T-helper 2 cell treated with Interferon-gamma antibody and Interleukin-4, amounts not matched to agents 5 μg/mL and 100 μg/mL, for 36 hours (primary cell): ENCODE measurements at regions not wholly inside any gene's neighbourhood (a gene's known extent, or its start where the extent isn't known, plus 50 kb on each side); places are given as distances from the start of the nearest gene placed in this dataset.

Experiments
- DNase-seq: peaks from one replicate; pipeline ENCODE4 v3.0.0; 2021; ENCODE audit warnings: low spot score
- H3K27ac Mint-ChIP-seq: one replicate; pipeline ENCODE4 v1.8.0; 2021; ENCODE audit warnings: mild to moderate bottlenecking, mixed read lengths
- H3K27me3 Mint-ChIP-seq: one replicate; pipeline ENCODE4 v1.8.0; 2021; ENCODE audit warnings: low read depth, mixed read lengths
- H3K36me3 Mint-ChIP-seq: one replicate; pipeline ENCODE4 v1.8.0; 2021; ENCODE audit warnings: low read depth, mixed read lengths
- H3K4me1 Mint-ChIP-seq: one replicate; pipeline ENCODE4 v1.8.0; 2021; ENCODE audit warnings: low read depth, mixed read lengths
- H3K4me3 Mint-ChIP-seq: one replicate; pipeline ENCODE4 v1.8.0; 2022; ENCODE audit warnings: mild to moderate bottlenecking, moderate library complexity, mixed read lengths
- H3K9me3 Mint-ChIP-seq: one replicate; pipeline ENCODE4 v1.8.0; 2021; ENCODE audit warnings: mixed read lengths

DNA sequence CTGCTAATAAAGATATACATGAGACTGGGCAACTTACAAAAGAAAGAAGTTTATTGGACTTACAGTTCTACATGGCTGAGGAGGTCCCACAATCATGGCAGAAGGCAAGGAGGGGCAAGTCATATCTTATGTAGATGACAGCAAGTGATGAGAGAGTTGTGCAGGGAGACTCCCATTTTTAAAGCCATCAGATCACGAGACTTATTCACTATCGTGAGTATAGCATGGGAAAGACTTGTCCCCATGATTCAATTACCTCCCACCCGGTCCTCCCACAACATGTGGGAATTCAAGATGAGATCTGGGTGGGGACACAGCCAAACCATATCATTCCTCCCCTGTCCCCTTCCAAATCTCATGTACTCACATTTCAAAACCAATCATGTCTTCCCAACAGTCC is 50.9 kb upstream of the GRID2 start:
- Mint-ChIP-seq H3K4me1 (no peaks in the 10 kb centered on the region), H3K9me3 (peaks cover 22% of the 10 kb centered on the region), H3K27ac (no peak overlapping the region)

DNA sequence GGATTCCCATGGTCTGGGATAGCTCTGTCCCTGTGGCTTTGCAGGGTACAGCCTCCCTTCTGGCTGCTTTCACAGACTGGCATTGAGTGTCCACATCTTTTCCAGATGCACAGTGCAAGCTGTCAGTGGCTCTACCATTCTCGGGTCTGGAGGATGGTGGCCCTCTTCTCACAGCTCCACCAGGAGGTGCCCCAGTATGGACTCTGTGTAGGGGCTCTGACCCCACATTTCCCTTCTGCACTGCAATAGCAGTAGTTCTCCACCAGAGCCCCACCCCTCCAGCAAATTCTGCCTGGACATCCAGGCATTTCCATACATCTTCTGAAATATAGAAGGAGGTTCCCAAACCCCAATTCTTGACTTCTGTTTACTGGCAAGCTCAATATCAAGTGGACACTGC is 50.2 kb upstream of the GRID2 start:
- no peaks in the 10 kb centered on the region for H3K27me3 Mint-ChIP-seq
- no peak overlapping the region for H3K4me3 Mint-ChIP-seq
- peaks cover 28% of the 10 kb centered on the region for H3K9me3 Mint-ChIP-seq
- H3K4me1 Mint-ChIP-seq: no peaks in the 10 kb centered on the region
- H3K36me3 Mint-ChIP-seq: no peaks in the 10 kb centered on the region
- no peak for DNase-seq
- H3K27ac Mint-ChIP-seq: no peak overlapping the region

More for the DNA sequence above, 50.9 kb upstream of the GRID2 start:
- DNase-seq: no peak
- Mint-ChIP-seq H3K36me3 (no peaks in the 10 kb centered on the region), H3K4me3 (no peak overlapping the region), H3K27me3 (no peaks in the 10 kb centered on the region)
